OCI-LY1 (cell line): ENCODE measurements at regions not wholly inside any gene's neighbourhood (a gene's known extent, or its start where the extent isn't known, plus 50 kb on each side); places are given as distances from the start of the nearest gene placed in this dataset.

Experiments
- H2AFZ ChIP-seq: fragments of 200-600 bp; sonication (generic), shearing (Covaris generic); 2 replicates; pipeline ENCODE4 v1.6.0; 2014; ENCODE audit warnings: antibody characterized with exemption, mild to moderate bottlenecking, low read length
- H3F3A ChIP-seq: fragments of 200-600 bp; sonication (generic), shearing (Covaris generic); 2 replicates; pipeline ENCODE4 v1.6.0; 2014; ENCODE audit warnings: mild to moderate bottlenecking, antibody characterized with exemption, low read length, moderate library complexity; ENCODE audit not compliant: insufficient read depth
- H3K27ac ChIP-seq: fragments of 200-600 bp; sonication (generic); 2 replicates; pipeline ENCODE4 v1.5.1; 2014; ENCODE audit warnings: low read length, mixed run types, mild to moderate bottlenecking, low read depth; ENCODE audit not compliant: poor library complexity, severe bottlenecking
- H3K27me3 ChIP-seq: fragments of 200-600 bp; sonication (generic); 2 replicates; pipeline ENCODE4 v1.6.0; 2014; ENCODE audit warnings: antibody characterized with exemption, mild to moderate bottlenecking, low read length, moderate library complexity; ENCODE audit not compliant: insufficient read depth
- H3K36me3 ChIP-seq: fragments of 200-600 bp; sonication (generic); 2 replicates; pipeline ENCODE4 v1.6.1; 2014; ENCODE audit warnings: mild to moderate bottlenecking, antibody characterized with exemption, low read length, moderate library complexity, mixed read lengths; ENCODE audit not compliant: insufficient read depth
- H3K4me1 ChIP-seq: fragments of 200-600 bp; sonication (generic); 2 replicates; pipeline ENCODE4 v1.5.1; 2014; ENCODE audit warnings: mild to moderate bottlenecking, low read length, moderate library complexity; ENCODE audit not compliant: insufficient read depth, severe bottlenecking
- H3K4me2 ChIP-seq: fragments of 200-600 bp; sonication (generic), shearing (Covaris generic); 2 replicates; pipeline ENCODE4 v1.6.1; 2014; ENCODE audit warnings: low read length
- H3K4me3 ChIP-seq: fragments of 200-600 bp; sonication (generic); 2 replicates; pipeline ENCODE4 v1.5.1; 2014; ENCODE audit warnings: low read length, low read depth, mild to moderate bottlenecking, mixed read lengths; ENCODE audit not compliant: poor library complexity, severe bottlenecking
- H3K79me2 ChIP-seq: fragments of 200-600 bp; shearing (Covaris generic); 2 replicates; pipeline ENCODE4 v1.6.1; 2016; ENCODE audit warnings: mixed run types, low read length, mixed read lengths; ENCODE audit not compliant: insufficient read depth
- H3K9ac ChIP-seq: fragments of 200-600 bp; sonication (generic), shearing (Covaris generic); 2 replicates; pipeline ENCODE4 v1.6.1; 2014; ENCODE audit warnings: mild to moderate bottlenecking, low read length, mixed read lengths
- H3K9me2 ChIP-seq: fragments of 200-600 bp; sonication (generic), shearing (Covaris generic); 2 replicates; pipeline ENCODE4 v1.6.1; 2014; ENCODE audit warnings: low read depth, mild to moderate bottlenecking, low read length, mixed read lengths
- H3K9me3 ChIP-seq: fragments of 200-600 bp; shearing (Covaris generic); 2 replicates; pipeline ENCODE4 v1.6.1; 2014; ENCODE audit warnings: low read length, mixed read lengths
- H4K20me1 ChIP-seq: fragments of 200-600 bp; sonication (generic), shearing (Covaris generic); 2 replicates; pipeline ENCODE4 v1.6.0; 2016; ENCODE audit warnings: mild to moderate bottlenecking, low read length; ENCODE audit not compliant: insufficient read depth
- CTCF ChIP-seq: fragments of 200-600 bp; sonication (generic), shearing (Covaris generic); IDR thresholded peaks from 2 replicates; pipeline ENCODE4 v1.5.1; 2017; ENCODE audit warnings: mild to moderate bottlenecking, antibody characterized with exemption, low read length, moderate library complexity, mixed read lengths
- EZH2 ChIP-seq: fragments of 200-600 bp; sonication (generic), shearing (Covaris generic); IDR thresholded peaks from 2 replicates; pipeline ENCODE4 v1.8.0; 2017; ENCODE audit warnings: borderline replicate concordance, mixed run types, mild to moderate bottlenecking, antibody characterized with exemption, low read length, moderate library complexity, mixed read lengths

GRCh38 chr12:66047411-66048021 is 83.0 kb downstream of the LLPH start:
- no peak overlapping the region for H3K27ac ChIP-seq
- H3K79me2 ChIP-seq, result no peaks in the 10 kb centered on the region
- H3K4me3 ChIP-seq, result no peak overlapping the region
- H3K4me1 ChIP-seq, result no peaks in the 10 kb centered on the region
- H3K27me3 ChIP-seq, result no peaks in the 10 kb centered on the region
- TF ChIP-seq EZH2 (no peak), CTCF (no peak)
- H3K9me3 ChIP-seq, result no peaks in the 10 kb centered on the region
- H3K4me2 ChIP-seq, result no peak overlapping the region
- no peaks in the 10 kb centered on the region for H3F3A ChIP-seq
- no peaks in the 10 kb centered on the region for H4K20me1 ChIP-seq
- H3K9me2 ChIP-seq, result no peaks in the 10 kb centered on the region
- H3K9ac ChIP-seq, result no peak overlapping the region
- no peaks in the 10 kb centered on the region for H3K36me3 ChIP-seq
- no peak overlapping the region for H2AFZ ChIP-seq

DNA sequence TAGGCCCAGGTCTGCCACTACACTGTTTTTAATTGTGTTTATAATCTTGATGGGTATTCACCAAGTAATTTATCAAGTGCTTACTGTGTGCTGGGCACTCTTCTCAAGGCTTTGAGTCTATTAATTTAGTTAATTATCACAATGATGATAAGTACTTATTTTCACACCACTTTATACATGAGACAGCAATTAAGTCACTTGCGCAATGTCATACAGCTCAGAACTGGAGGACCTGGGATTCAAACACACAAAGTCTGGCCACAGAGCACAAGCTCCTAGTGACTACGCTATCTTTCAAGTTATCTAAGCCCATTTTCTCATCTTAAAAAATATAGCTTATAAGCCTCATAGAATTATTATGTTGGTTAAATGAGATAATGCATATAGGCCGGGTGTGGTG is 85.0 kb downstream of the LLPH start:
- Histone ChIP-seq H3K79me2 (no peaks in the 10 kb centered on the region), H3K27me3 (no peaks in the 10 kb centered on the region), H3K4me3 (no peak overlapping the region), H3K36me3 (no peaks in the 10 kb centered on the region), H3F3A (no peaks in the 10 kb centered on the region), H3K9me2 (no peaks in the 10 kb centered on the region), H3K27ac (no peak overlapping the region), H3K4me1 (no peaks in the 10 kb centered on the region), H3K9me3 (no peaks in the 10 kb centered on the region), H4K20me1 (no peaks in the 10 kb centered on the region), H3K4me2 (no peak overlapping the region), H2AFZ (no peak overlapping the region), H3K9ac (no peak overlapping the region)
- TF ChIP-seq CTCF (no peak), EZH2 (no peak)

- no peak overlapping the region for H2AFZ ChIP-seq
- no peaks in the 10 kb centered on the region for H3K4me1 ChIP-seq
- no peaks in the 10 kb centered on the region for H3K79me2 ChIP-seq
- no peaks in the 10 kb centered on the region for H4K20me1 ChIP-seq
- H3F3A ChIP-seq, result no peaks in the 10 kb centered on the region
- no peaks in the 10 kb centered on the region for H3K27me3 ChIP-seq
- no peak for TF ChIP-seq EZH2
- TF ChIP-seq CTCF, result no peak
- H3K9me3 ChIP-seq, result no peaks in the 10 kb centered on the region
- H3K9me2 ChIP-seq, result no peaks in the 10 kb centered on the region
- H3K4me2 ChIP-seq, result no peak overlapping the region
- no peak overlapping the region for H3K9ac ChIP-seq
- H3K36me3 ChIP-seq, result no peaks in the 10 kb centered on the region
- no peak overlapping the region for H3K27ac ChIP-seq
- no peak overlapping the region for H3K4me3 ChIP-seq
These were observed 85.8 kb downstream of the LLPH start for GRCh38 chr12:66044731-66045130.
